GM19455 (cell line): ENCODE measurements at regions not wholly inside any gene's neighbourhood (a gene's known extent, or its start where the extent isn't known, plus 50 kb on each side); places are given as distances from the start of the nearest gene placed in this dataset.
"Not testable (repeated sequence)": the region's sequence is repeated elsewhere in the genome, so short reads cannot be mapped to it uniquely, and the experiment has no call there.

Source experiments
- ATAC-seq: cut with Tn5 transposase; IDR thresholded peaks from one replicate; pipeline ENCODE4 v1.9.1; 2021; ENCODE audit not compliant: unreplicated experiment

- no peak for ATAC-seq
Measured at GRCh38 chr2:125582516-125582915, 1073.4 kb upstream of the GYPC start.

- no peak for ATAC-seq
Measured at GRCh38 chr2:125584732-125585131, 1071.2 kb upstream of the GYPC start.

- ATAC-seq, result no peak
Measured at GRCh38 chr2:125588780-125589179, 1067.2 kb upstream of the GYPC start.

- no peak for ATAC-seq
Measured at GRCh38 chr2:125591954-125592353, 1064.0 kb upstream of the GYPC start.

- no peak for ATAC-seq
Measured at GRCh38 chr2:125593036-125593435, 1062.9 kb upstream of the GYPC start.

GRCh38 chr2:125596612-125597011 lies 1059.3 kb upstream of the GYPC start:
- no peak for ATAC-seq

- no peak for ATAC-seq
Measured at GRCh38 chr2:125615438-125615837, 1040.5 kb upstream of the GYPC start.

GRCh38 chr2:125630377-125630776 lies 1025.6 kb upstream of the GYPC start:
- ATAC-seq, result no peak

GRCh38 chr2:125634662-125635061 lies 1021.3 kb upstream of the GYPC start:
- ATAC-seq, result no peak

- ATAC-seq, result no peak
Measured at GRCh38 chr2:125638345-125638744, 1017.6 kb upstream of the GYPC start.

GRCh38 chr2:125642032-125642431 lies 1013.9 kb upstream of the GYPC start:
- ATAC-seq, result no peak

- no peak for ATAC-seq
Measured at GRCh38 chr2:125643128-125643527, 1012.8 kb upstream of the GYPC start.

GRCh38 chr2:125643585-125643984 lies 1012.4 kb upstream of the GYPC start:
- no peak for ATAC-seq

GRCh38 chr2:125644257-125644656 lies 1011.7 kb upstream of the GYPC start:
- no peak for ATAC-seq

GRCh38 chr2:125652280-125652679 lies 1003.7 kb upstream of the GYPC start:
- ATAC-seq, result no peak

- no peak for ATAC-seq
Measured at GRCh38 chr2:125654226-125654625, 1001.7 kb upstream of the GYPC start.

GRCh38 chr2:125656190-125656589 lies 999.8 kb upstream of the GYPC start:
- no peak for ATAC-seq

GRCh38 chr2:125658583-125658982 lies 997.4 kb upstream of the GYPC start:
- ATAC-seq, result no peak

- not testable (repeated sequence) for ATAC-seq
Measured at GRCh38 chr2:125660369-125660768, 995.6 kb upstream of the GYPC start.

GRCh38 chr2:125667630-125668029 lies 988.3 kb upstream of the GYPC start:
- no peak for ATAC-seq

- ATAC-seq, result no peak
Measured at GRCh38 chr2:125679903-125680302, 976.1 kb upstream of the GYPC start.

GRCh38 chr2:125680809-125681208 lies 975.1 kb upstream of the GYPC start:
- no peak for ATAC-seq

- no peak for ATAC-seq
Measured at GRCh38 chr2:125681576-125681975, 974.4 kb upstream of the GYPC start.
